ENCODE measurements at regions not wholly inside any gene's neighbourhood (a gene's known extent, or its start where the extent isn't known, plus 50 kb on each side); places are given as distances from the start of the nearest gene placed in this dataset.

DNA sequence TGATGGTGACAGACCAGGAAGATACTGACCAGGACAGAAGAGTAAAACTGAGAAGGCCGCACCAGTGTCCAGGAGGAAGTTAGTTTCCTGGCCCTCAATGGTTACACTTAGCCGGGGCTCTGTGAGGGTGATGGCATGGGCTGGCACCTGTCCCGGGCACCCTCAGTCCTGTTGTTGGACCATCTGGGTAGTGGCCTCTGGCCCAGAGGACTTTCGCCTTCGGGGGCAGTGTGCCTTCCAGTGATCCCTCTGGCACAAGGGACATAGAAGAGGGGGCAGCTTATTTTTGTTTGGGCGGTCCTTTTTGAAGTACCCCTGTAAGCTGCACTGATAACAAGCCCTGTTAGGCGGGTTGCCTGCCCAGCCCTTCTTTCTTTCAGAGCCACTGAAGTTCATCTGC lies 1108.6 kb downstream of the TAF11L14 start:
- no peak overlapping the region for H3K4me3 ChIP-seq (ENCODE audit: low read length)
- H4K20me1 ChIP-seq (ENCODE audit: insufficient read depth, low read depth, low read length) = no peaks in the 10 kb centered on the region
- no peak overlapping the region for H3K4me2 ChIP-seq (ENCODE audit: low read depth, low read length, poor library complexity, severe bottlenecking)
- H3K9ac ChIP-seq (ENCODE audit: low read length) = no peak overlapping the region
- no peak overlapping the region for H2AFZ ChIP-seq (ENCODE audit: low read length)
- H3K4me1 ChIP-seq (ENCODE audit: low read length) = peaks cover 21% of the 10 kb centered on the region
- H3K27ac ChIP-seq (ENCODE audit: low read length) = no peak overlapping the region
- H3K36me3 ChIP-seq (ENCODE audit: insufficient read depth, low read length) = no peaks in the 10 kb centered on the region
- no peaks in the 10 kb centered on the region for H3K79me2 ChIP-seq (ENCODE audit: low read length)
- no peaks in the 10 kb centered on the region for H3K9me3 ChIP-seq (ENCODE audit: low read length)
- no peak for DNase-seq
- H3K27me3 ChIP-seq (ENCODE audit: low read length) = no peaks in the 10 kb centered on the region
- H3K9me2 ChIP-seq (replicated peaks; ENCODE audit: insufficient read depth, low read length) = no peaks in the 10 kb centered on the region

DNA sequence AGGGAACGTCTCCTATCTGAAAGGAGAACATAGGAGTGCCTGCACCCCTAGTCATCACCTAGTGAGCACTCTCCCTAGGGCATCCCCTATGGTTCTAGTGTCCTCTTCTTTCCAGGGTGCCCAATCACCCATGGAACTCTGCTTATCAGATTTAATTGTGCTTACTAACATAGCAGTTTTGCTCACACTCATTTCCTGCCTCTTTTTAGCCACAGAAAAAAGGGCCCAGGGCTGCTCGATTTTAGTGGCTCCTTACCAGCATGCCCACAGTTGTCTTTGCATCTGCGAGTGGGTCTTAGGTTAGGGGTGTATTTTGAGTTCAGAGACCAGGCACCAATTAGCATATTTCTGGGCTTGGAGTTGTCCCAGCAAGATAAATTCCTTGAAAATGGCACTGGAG lies 1110.2 kb downstream of the TAF11L14 start:
- Histone ChIP-seq H3K9me2 (replicated peaks; ENCODE audit: insufficient read depth, low read length) (no peaks in the 10 kb centered on the region), H4K20me1 (ENCODE audit: insufficient read depth, low read depth, low read length) (no peaks in the 10 kb centered on the region), H3K4me1 (ENCODE audit: low read length) (peaks cover 21% of the 10 kb centered on the region), H3K9ac (ENCODE audit: low read length) (no peak overlapping the region), H3K9me3 (ENCODE audit: low read length) (no peaks in the 10 kb centered on the region), H3K36me3 (ENCODE audit: insufficient read depth, low read length) (no peaks in the 10 kb centered on the region), H2AFZ (ENCODE audit: low read length) (no peak overlapping the region), H3K4me3 (ENCODE audit: low read length) (no peak overlapping the region), H3K4me2 (ENCODE audit: low read depth, low read length, poor library complexity, severe bottlenecking) (no peak overlapping the region), H3K27ac (ENCODE audit: low read length) (no peak overlapping the region), H3K27me3 (ENCODE audit: low read length) (no peaks in the 10 kb centered on the region), H3K79me2 (ENCODE audit: low read length) (no peaks in the 10 kb centered on the region)
- no peak for DNase-seq

DNA sequence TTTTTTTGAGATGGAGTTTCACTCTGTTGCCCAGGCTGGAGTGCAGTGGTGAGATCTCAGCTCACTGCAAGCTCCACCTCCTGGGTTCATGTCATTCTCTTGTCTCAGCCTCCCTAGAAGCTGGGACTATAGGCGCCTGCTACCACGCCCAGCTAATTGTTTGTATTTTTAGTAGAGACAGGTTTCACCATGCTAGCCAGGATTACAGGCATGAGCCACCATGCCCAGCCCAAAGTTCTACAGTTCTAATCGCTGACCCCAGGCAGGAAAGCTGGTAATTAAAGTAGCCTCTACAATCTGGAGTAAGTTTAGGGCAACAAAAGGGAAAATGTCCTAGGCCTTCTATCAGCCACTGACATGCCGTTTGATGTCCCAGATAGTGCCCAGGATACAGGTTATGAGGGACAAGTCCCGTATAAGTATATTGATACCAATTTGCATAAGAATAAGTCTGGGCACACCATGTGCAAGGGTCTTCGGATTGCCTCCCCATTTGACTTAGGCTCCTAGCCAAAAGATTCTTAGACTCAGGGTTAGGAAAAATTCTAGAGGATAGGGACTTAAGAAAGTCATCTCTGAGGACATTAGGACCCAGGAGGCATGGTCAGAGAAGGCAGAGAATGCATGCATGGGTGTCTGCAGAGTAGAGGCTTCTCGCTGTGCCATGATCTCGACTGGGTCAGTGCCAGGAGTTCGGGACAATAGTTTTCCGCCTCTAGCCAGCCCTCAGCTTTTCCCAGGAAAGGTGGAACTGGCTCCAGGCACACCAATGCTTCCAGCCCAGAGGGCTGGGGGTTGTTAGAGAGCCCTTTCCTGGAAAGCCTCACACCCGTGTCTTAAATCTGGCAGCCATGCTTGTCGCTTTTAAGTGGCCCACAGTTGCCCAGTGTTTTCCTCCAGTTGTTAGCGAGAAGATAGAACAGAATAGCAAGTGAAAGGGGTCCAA lies 1111.1 kb downstream of the TAF11L14 start:
- H3K9me2 ChIP-seq (replicated peaks; ENCODE audit: insufficient read depth, low read length) = no peaks in the 10 kb centered on the region
- H3K27me3 ChIP-seq (ENCODE audit: low read length) = no peaks in the 10 kb centered on the region
- H3K4me2 ChIP-seq (ENCODE audit: low read depth, low read length, poor library complexity, severe bottlenecking) = peak overlapping the region; percentile 88
- peak overlapping the region; percentile 74 for H3K9ac ChIP-seq (ENCODE audit: low read length)
- peaks cover 21% of the 10 kb centered on the region for H3K4me1 ChIP-seq (ENCODE audit: low read length)
- no peak overlapping the region; the same call in 1 of the 2 replicates for H3K27ac ChIP-seq (ENCODE audit: low read length)
- peak overlapping the region; percentile 72 for H3K4me3 ChIP-seq (ENCODE audit: low read length)
- H3K9me3 ChIP-seq (ENCODE audit: low read length) = no peaks in the 10 kb centered on the region
- no peaks in the 10 kb centered on the region for H4K20me1 ChIP-seq (ENCODE audit: insufficient read depth, low read depth, low read length)
- peak overlapping the region; percentile 97 for H2AFZ ChIP-seq (ENCODE audit: low read length)
- peak; percentile 61 for DNase-seq
- no peaks in the 10 kb centered on the region for H3K79me2 ChIP-seq (ENCODE audit: low read length)
- H3K36me3 ChIP-seq (ENCODE audit: insufficient read depth, low read length) = no peaks in the 10 kb centered on the region

DNA sequence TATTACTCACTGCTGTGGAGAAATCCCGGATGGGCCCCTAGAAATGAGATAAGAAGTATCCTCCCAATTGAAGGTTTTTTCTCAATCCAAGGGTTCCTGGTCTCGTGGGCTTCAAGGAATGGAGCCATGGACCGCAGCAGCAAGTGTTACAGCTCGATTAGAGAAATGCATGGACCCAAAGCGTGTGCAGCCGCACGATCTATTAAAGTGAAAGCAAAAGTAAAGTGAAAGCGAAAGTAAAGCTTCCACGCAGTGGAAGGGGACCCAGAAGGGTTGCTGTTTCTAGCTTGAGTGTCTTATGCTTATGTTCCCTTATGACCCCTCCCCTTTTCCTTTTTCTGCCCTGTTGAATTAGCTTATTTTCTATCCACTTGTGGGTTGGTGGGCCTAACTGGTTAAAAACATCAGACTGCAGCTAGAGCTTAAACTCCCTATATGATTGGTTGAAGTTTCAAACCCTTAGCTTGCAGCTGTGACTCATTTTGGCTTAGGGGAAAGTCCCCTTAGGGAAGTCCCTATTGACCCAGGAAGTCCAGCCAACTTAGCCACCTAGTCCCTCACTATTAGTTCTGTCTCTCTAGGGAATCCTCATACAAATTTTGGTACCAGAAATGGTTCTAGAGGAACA lies 1111.8 kb downstream of the TAF11L14 start:
- Histone ChIP-seq H3K4me2 (ENCODE audit: low read depth, low read length, poor library complexity, severe bottlenecking) (peak overlapping the region; percentile 88), H3K9me2 (replicated peaks; ENCODE audit: insufficient read depth, low read length) (no peaks in the 10 kb centered on the region), H2AFZ (ENCODE audit: low read length) (peak overlapping the region; percentile 97), H3K9ac (ENCODE audit: low read length) (peak overlapping the region; percentile 74), H3K9me3 (ENCODE audit: low read length) (no peaks in the 10 kb centered on the region), H3K27me3 (ENCODE audit: low read length) (no peaks in the 10 kb centered on the region), H3K4me3 (ENCODE audit: low read length) (peak overlapping the region; percentile 72), H3K27ac (ENCODE audit: low read length) (no peak overlapping the region; the same call in 1 of the 2 replicates), H3K36me3 (ENCODE audit: insufficient read depth, low read length) (no peaks in the 10 kb centered on the region), H3K4me1 (ENCODE audit: low read length) (peaks cover 21% of the 10 kb centered on the region), H3K79me2 (ENCODE audit: low read length) (no peaks in the 10 kb centered on the region), H4K20me1 (ENCODE audit: insufficient read depth, low read depth, low read length) (no peaks in the 10 kb centered on the region)
- peak; percentile 77 for DNase-seq

DNA sequence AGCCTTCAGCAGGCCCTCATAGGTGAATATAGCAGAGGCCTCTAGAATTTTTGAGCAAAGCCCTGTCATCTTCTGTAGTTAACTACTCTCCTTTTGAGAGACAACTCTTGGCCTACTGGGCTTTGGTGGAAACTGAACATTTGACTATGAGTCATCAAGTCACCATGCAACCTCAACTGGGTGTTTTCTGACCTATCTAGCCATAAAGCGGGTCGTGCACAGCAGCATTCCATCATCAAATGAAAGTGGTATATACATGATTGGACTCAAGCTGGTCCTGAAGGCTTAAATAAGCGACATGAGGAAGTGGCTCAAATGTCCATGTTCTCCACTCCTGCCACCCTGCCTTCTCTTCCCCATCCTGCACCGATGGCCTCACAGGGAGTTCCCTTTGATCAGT lies 1115.5 kb downstream of the TAF11L14 start:
- Histone ChIP-seq H3K4me2 (ENCODE audit: low read depth, low read length, poor library complexity, severe bottlenecking) (no peak overlapping the region), H3K27me3 (ENCODE audit: low read length) (no peaks in the 10 kb centered on the region), H4K20me1 (ENCODE audit: insufficient read depth, low read depth, low read length) (no peaks in the 10 kb centered on the region), H3K27ac (ENCODE audit: low read length) (no peak overlapping the region), H3K4me1 (ENCODE audit: low read length) (peaks cover 21% of the 10 kb centered on the region), H3K36me3 (ENCODE audit: insufficient read depth, low read length) (no peaks in the 10 kb centered on the region), H3K9ac (ENCODE audit: low read length) (no peak overlapping the region), H2AFZ (ENCODE audit: low read length) (no peak overlapping the region), H3K79me2 (ENCODE audit: low read length) (no peaks in the 10 kb centered on the region), H3K9me3 (ENCODE audit: low read length) (no peaks in the 10 kb centered on the region), H3K9me2 (replicated peaks; ENCODE audit: insufficient read depth, low read length) (no peaks in the 10 kb centered on the region), H3K4me3 (ENCODE audit: low read length) (no peak overlapping the region)
- DNase-seq = no peak

DNA sequence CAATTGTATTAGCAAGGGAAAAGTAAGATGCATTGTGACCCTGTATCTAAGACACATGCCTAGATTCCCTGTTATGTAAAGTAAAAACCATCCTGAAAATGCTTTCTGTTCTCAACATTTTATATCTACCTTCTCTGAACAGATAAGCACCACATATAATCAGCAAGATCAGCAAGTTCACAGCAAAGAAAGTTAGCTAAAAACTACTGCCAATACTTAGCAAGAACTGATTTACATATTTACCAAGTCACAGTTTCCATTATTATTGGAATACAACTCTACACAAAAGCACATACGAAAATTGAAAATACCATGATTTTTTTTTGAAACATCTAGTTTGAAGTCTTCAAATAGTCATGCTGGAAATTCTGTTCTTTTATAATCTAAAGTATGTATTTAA lies 1118.1 kb downstream of the TAF11L14 start:
- Histone ChIP-seq H3K4me3 (ENCODE audit: low read length) (no peak overlapping the region), H2AFZ (ENCODE audit: low read length) (no peak overlapping the region), H3K4me2 (ENCODE audit: low read depth, low read length, poor library complexity, severe bottlenecking) (no peak overlapping the region), H3K27ac (ENCODE audit: low read length) (no peak overlapping the region), H3K4me1 (ENCODE audit: low read length) (no peaks in the 10 kb centered on the region), H3K9ac (ENCODE audit: low read length) (no peak overlapping the region), H3K36me3 (ENCODE audit: insufficient read depth, low read length) (no peaks in the 10 kb centered on the region), H3K9me3 (ENCODE audit: low read length) (no peaks in the 10 kb centered on the region), H3K27me3 (ENCODE audit: low read length) (no peaks in the 10 kb centered on the region), H4K20me1 (ENCODE audit: insufficient read depth, low read depth, low read length) (no peaks in the 10 kb centered on the region), H3K79me2 (ENCODE audit: low read length) (no peaks in the 10 kb centered on the region), H3K9me2 (replicated peaks; ENCODE audit: insufficient read depth, low read length) (no peaks in the 10 kb centered on the region)
- no peak for DNase-seq

DNA sequence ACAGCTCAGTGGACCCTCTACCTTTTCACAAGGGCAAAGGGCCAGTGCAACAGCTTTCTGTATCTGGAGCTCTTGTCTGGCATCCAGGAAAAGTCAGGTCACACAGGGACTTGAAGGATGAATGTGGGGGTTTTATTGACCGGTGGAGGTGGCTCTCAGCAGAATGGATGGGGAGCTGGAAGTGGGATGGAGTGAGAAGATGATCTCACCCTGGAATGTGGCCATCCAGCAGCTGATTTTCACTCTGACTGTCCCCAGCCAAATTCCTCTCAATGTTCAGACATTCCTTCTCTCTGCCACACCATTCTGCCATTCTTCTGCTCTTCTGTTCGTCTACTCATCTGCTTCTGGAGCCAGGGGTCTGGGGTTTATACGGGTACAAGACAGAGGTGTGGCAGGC lies 1119.9 kb downstream of the TAF11L14 start:
- no peak overlapping the region for H3K4me2 ChIP-seq (ENCODE audit: low read depth, low read length, poor library complexity, severe bottlenecking)
- no peak overlapping the region for H2AFZ ChIP-seq (ENCODE audit: low read length)
- H3K9me3 ChIP-seq (ENCODE audit: low read length) = no peaks in the 10 kb centered on the region
- no peak overlapping the region for H3K27ac ChIP-seq (ENCODE audit: low read length)
- no peak overlapping the region for H3K9ac ChIP-seq (ENCODE audit: low read length)
- no peaks in the 10 kb centered on the region for H3K9me2 ChIP-seq (replicated peaks; ENCODE audit: insufficient read depth, low read length)
- H3K27me3 ChIP-seq (ENCODE audit: low read length) = no peaks in the 10 kb centered on the region
- no peaks in the 10 kb centered on the region for H4K20me1 ChIP-seq (ENCODE audit: insufficient read depth, low read depth, low read length)
- DNase-seq = no peak
- no peak overlapping the region for H3K4me3 ChIP-seq (ENCODE audit: low read length)
- no peaks in the 10 kb centered on the region for H3K79me2 ChIP-seq (ENCODE audit: low read length)
- no peaks in the 10 kb centered on the region for H3K36me3 ChIP-seq (ENCODE audit: insufficient read depth, low read length)
- H3K4me1 ChIP-seq (ENCODE audit: low read length) = no peaks in the 10 kb centered on the region

DNA sequence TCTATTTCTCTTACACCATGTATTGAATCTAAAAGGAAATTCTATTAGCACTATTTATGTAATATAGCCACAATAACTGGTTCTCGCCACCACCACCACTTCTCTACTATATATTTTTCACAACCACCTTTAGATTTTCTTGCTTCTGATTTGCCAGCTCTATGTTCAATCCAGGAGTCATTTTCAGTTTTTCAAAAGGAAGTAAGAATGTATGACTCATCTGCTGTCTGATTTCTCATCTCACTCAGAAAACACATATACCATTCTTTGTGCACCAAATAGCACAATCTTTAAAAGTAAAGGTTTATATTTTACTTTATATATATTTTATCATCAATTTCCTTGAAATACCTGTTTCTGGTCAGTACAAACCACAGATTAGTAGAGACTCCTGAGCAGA lies 1127.5 kb downstream of the TAF11L14 start:
- Histone ChIP-seq H2AFZ (ENCODE audit: low read length) (no peak overlapping the region), H3K9ac (ENCODE audit: low read length) (no peak overlapping the region), H3K4me3 (ENCODE audit: low read length) (no peak overlapping the region), H3K27me3 (ENCODE audit: low read length) (no peaks in the 10 kb centered on the region), H3K79me2 (ENCODE audit: low read length) (no peaks in the 10 kb centered on the region), H3K4me1 (ENCODE audit: low read length) (no peaks in the 10 kb centered on the region), H3K9me3 (ENCODE audit: low read length) (no peaks in the 10 kb centered on the region), H4K20me1 (ENCODE audit: insufficient read depth, low read depth, low read length) (no peaks in the 10 kb centered on the region), H3K4me2 (ENCODE audit: low read depth, low read length, poor library complexity, severe bottlenecking) (no peak overlapping the region), H3K9me2 (replicated peaks; ENCODE audit: insufficient read depth, low read length) (no peaks in the 10 kb centered on the region; the same call in 1 of the 2 replicates), H3K27ac (ENCODE audit: low read length) (no peak overlapping the region), H3K36me3 (ENCODE audit: insufficient read depth, low read length) (no peaks in the 10 kb centered on the region)
- no peak for DNase-seq

Data from Karpas-422 (cell line).